ENCODE measurements at regions not wholly inside any gene's neighbourhood (a gene's known extent, or its start where the extent isn't known, plus 50 kb on each side); places are given as distances from the start of the nearest gene placed in this dataset.

DNA sequence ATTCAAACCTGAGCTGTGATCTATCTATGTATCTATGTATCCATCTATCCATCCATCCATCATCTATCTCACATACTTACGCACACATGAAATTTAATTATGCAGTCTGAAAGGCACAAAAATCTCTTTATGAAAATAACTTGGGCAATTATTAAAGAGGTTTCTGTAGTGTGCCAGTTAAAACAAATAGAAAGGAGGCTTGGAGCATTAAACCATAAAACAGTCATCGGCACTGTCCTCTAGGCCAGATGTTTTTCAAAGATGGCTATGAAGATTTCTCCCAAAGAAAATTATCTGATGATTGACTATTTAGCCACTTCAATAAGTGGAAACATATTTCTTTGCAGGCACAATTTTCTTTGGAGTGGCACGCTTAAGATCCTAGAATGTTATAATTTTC, 392.5 kb upstream of the RPS23 start:
- TF ChIP-seq, protein P1, sequence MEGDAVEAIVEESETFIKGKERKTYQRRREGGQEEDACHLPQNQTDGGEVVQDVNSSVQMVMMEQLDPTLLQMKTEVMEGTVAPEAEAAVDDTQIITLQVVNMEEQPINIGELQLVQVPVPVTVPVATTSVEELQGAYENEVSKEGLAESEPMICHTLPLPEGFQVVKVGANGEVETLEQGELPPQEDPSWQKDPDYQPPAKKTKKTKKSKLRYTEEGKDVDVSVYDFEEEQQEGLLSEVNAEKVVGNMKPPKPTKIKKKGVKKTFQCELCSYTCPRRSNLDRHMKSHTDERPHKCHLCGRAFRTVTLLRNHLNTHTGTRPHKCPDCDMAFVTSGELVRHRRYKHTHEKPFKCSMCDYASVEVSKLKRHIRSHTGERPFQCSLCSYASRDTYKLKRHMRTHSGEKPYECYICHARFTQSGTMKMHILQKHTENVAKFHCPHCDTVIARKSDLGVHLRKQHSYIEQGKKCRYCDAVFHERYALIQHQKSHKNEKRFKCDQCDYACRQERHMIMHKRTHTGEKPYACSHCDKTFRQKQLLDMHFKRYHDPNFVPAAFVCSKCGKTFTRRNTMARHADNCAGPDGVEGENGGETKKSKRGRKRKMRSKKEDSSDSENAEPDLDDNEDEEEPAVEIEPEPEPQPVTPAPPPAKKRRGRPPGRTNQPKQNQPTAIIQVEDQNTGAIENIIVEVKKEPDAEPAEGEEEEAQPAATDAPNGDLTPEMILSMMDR (IDR thresholded peaks at IDR 0.05), result no peak
- TF ChIP-seq POLR2A (IDR thresholded peaks at IDR 0.05; ENCODE audit: low read depth) (no peak), POLR2AphosphoS5 (IDR thresholded peaks at IDR 0.05) (no peak), EP300 (IDR thresholded peaks at IDR 0.05) (no peak)
